ENCODE measurements at regions not wholly inside any gene's neighbourhood (a gene's known extent, or its start where the extent isn't known, plus 50 kb on each side); places are given as distances from the start of the nearest gene placed in this dataset.

DNA sequence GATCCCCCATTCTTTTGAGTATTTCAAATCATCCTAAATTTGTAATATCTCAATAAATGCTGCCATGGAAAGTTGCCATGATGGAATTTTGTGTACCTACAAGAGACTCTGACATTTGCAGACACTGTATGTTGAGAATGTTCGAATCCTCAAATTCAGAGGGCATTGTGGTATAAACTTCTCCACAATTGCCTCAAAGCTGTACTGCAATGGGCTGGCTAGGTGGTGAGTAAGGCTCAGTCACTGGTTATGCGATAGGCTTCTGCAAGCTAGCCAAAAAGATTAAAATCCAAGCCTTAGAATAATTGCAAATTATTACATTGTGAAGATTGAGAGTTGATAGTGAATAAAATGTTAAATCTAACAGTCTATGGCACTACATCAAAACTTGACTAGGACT, 130.2 kb upstream of the CEP162 start:
- DNase-seq (ENCODE audit: low spot score), result no peak
- Histone ChIP-seq H3K79me2 (no peaks in the 10 kb centered on the region), H3K9me2 (replicated peaks; ENCODE audit: insufficient read depth) (no peaks in the 10 kb centered on the region), H4K20me1 (ENCODE audit: insufficient read depth, poor library complexity, severe bottlenecking) (no peaks in the 10 kb centered on the region), H3K9me3 (ENCODE audit: low read depth) (no peaks in the 10 kb centered on the region), H3K4me2 (no peak overlapping the region), H3K27me3 (peaks cover 9% of the 10 kb centered on the region), H3K4me1 (ENCODE audit: insufficient read depth) (peaks cover 13% of the 10 kb centered on the region), H2AFZ (no peak overlapping the region), H3K36me3 (replicated peaks; ENCODE audit: insufficient read depth, low read depth) (no peaks in the 10 kb centered on the region), H3K4me3 (no peak overlapping the region), H3K27ac (no peak overlapping the region)
- 92% methylated on average over 2 of the region's 2 CpGs for WGBS (ENCODE audit: low lambda C conversion rate, missing lambda C conversion rate)
- TF ChIP-seq EZH2 (IDR thresholded peaks at IDR 0.05; ENCODE audit: borderline replicate concordance), result no peak
- no peak for TF ChIP-seq EZH2phosphoT487 (IDR thresholded peaks at IDR 0.05; ENCODE audit: low read depth, severe bottlenecking, unreplicated experiment)
- TF ChIP-seq, protein P1, sequence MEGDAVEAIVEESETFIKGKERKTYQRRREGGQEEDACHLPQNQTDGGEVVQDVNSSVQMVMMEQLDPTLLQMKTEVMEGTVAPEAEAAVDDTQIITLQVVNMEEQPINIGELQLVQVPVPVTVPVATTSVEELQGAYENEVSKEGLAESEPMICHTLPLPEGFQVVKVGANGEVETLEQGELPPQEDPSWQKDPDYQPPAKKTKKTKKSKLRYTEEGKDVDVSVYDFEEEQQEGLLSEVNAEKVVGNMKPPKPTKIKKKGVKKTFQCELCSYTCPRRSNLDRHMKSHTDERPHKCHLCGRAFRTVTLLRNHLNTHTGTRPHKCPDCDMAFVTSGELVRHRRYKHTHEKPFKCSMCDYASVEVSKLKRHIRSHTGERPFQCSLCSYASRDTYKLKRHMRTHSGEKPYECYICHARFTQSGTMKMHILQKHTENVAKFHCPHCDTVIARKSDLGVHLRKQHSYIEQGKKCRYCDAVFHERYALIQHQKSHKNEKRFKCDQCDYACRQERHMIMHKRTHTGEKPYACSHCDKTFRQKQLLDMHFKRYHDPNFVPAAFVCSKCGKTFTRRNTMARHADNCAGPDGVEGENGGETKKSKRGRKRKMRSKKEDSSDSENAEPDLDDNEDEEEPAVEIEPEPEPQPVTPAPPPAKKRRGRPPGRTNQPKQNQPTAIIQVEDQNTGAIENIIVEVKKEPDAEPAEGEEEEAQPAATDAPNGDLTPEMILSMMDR (IDR thresholded peaks at IDR 0.05; ENCODE audit: poor library complexity), result no peak

DNA sequence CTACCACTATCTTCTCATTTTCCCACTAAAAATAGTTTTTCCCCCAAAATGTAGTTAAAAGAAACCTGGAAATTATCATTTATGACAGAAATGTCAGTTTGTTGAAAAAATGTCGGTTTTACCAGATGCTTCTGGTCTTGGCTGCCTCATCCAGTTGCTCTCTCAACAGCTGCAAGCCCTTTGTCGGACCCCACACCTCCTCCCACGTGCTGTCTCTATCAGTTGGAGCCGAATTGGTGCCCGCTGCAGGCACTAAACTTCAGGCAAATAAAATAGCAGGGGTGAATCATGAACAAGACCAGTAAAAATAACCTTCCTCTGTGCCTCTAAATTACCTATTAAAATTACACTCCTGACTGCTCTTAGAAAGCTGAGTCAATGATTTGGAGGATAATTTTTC, 129.5 kb upstream of the CEP162 start:
- H3K27ac ChIP-seq, result no peak overlapping the region
- no peaks in the 10 kb centered on the region for H3K9me2 ChIP-seq (replicated peaks; ENCODE audit: insufficient read depth)
- peaks cover 13% of the 10 kb centered on the region for H3K4me1 ChIP-seq (ENCODE audit: insufficient read depth)
- H3K36me3 ChIP-seq (replicated peaks; ENCODE audit: insufficient read depth, low read depth), result no peaks in the 10 kb centered on the region
- no peaks in the 10 kb centered on the region for H3K9me3 ChIP-seq (ENCODE audit: low read depth)
- H2AFZ ChIP-seq, result no peak overlapping the region
- no peaks in the 10 kb centered on the region for H4K20me1 ChIP-seq (ENCODE audit: insufficient read depth, poor library complexity, severe bottlenecking)
- H3K4me2 ChIP-seq, result no peak overlapping the region
- H3K4me3 ChIP-seq, result no peak overlapping the region
- DNase-seq (ENCODE audit: low spot score), result no peak
- TF ChIP-seq, protein P1 (IDR thresholded peaks at IDR 0.05; ENCODE audit: poor library complexity), result no peak
- TF ChIP-seq EZH2phosphoT487 (IDR thresholded peaks at IDR 0.05; ENCODE audit: low read depth, severe bottlenecking, unreplicated experiment) (no peak), EZH2 (IDR thresholded peaks at IDR 0.05; ENCODE audit: borderline replicate concordance) (no peak)
- no peaks in the 10 kb centered on the region for H3K79me2 ChIP-seq
- WGBS (ENCODE audit: low lambda C conversion rate, missing lambda C conversion rate), result 50% methylated on average over 5 of the region's 5 CpGs
- H3K27me3 ChIP-seq, result peaks cover 9% of the 10 kb centered on the region

DNA sequence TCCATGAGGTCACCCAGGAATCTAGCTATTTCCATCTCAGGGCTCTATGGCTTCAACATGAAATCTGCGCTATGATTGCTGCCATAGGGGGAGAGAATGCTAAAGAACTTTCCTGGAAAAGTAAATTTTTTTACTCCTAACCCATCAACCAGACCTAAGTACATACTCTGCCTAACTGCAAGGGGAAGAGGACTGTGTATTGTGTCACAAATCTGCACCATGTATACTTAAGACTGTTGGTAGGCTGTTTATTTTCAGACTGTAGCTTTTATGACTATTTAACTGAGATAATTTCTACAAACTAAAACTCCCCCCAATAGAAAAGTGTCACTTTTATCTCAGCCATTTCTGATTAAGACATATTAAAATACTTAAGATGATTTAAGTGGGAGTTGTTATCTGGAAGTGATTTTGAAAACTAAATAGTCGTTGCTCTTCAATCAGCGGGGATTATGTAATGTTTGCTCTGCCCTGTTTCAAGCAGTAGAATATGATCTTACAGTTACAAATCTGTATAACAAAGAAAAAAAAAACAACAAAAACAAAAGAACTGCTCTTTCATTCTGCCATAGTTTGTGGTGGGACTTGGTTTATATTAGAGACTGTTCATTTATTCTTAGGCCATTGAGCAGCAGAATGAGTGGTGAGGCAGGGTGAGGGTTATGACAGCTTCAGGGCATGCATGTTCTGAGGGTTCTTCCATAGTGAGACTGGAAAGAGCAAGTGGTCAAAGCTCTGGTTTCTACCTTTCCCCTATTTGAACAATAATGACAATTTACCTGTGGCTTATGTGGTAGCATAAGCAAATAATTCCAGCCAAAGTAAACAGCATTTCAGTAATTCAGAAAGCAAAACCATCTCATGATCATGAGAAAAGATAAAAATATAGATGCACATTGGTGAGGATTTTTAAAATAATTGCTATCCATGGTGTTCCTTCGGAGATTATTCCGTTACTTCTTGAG, 126.3 kb upstream of the CEP162 start:
- Histone ChIP-seq H3K79me2 (no peaks in the 10 kb centered on the region), H3K4me2 (no peak overlapping the region), H3K9me3 (ENCODE audit: low read depth) (no peaks in the 10 kb centered on the region), H3K27me3 (peaks cover 9% of the 10 kb centered on the region), H3K9me2 (replicated peaks; ENCODE audit: insufficient read depth) (no peaks in the 10 kb centered on the region), H3K4me3 (no peak overlapping the region), H2AFZ (no peak overlapping the region), H3K36me3 (replicated peaks; ENCODE audit: insufficient read depth, low read depth) (no peaks in the 10 kb centered on the region), H3K4me1 (ENCODE audit: insufficient read depth) (peaks cover 13% of the 10 kb centered on the region), H4K20me1 (ENCODE audit: insufficient read depth, poor library complexity, severe bottlenecking) (no peaks in the 10 kb centered on the region), H3K27ac (no peak overlapping the region)
- TF ChIP-seq, protein P1 (IDR thresholded peaks at IDR 0.05; ENCODE audit: poor library complexity), result no peak
- TF ChIP-seq EZH2phosphoT487 (IDR thresholded peaks at IDR 0.05; ENCODE audit: low read depth, severe bottlenecking, unreplicated experiment) (no peak), EZH2 (IDR thresholded peaks at IDR 0.05; ENCODE audit: borderline replicate concordance) (no peak)
- no peak for DNase-seq (ENCODE audit: low spot score)
- WGBS (ENCODE audit: low lambda C conversion rate, missing lambda C conversion rate), result 61% methylated on average over 5 of the region's 5 CpGs

All from hepatocyte (in vitro differentiated cells).